HepG2 (cell line): ENCODE measurements at regions not wholly inside any gene's neighbourhood (a gene's known extent, or its start where the extent isn't known, plus 50 kb on each side); places are given as distances from the start of the nearest gene placed in this dataset.

Source experiments
- FOXJ3 ChIP-seq: sonication (generic); formaldehyde crosslinking; IDR thresholded peaks from 2 replicates; pipeline ENCODE4 v1.4.0; 2020; ENCODE audit warnings: missing genetic modification reagents, mild to moderate bottlenecking, borderline replicate concordance
- HBP1 ChIP-seq: IDR thresholded peaks from 2 replicates; pipeline ENCODE4 v1.6.1; 2016; ENCODE audit warnings: low read depth, control low read depth
- IRF2 ChIP-seq: IDR thresholded peaks from 2 replicates; pipeline ENCODE4 v1.6.1; 2018; ENCODE audit warnings: missing genetic modification reagents, missing compliant biosample characterization
- POLR2AphosphoS5 ChIP-seq: IDR thresholded peaks from 2 replicates; pipeline ENCODE4 v1.6.1; 2012; ENCODE audit warnings: low read depth, low read length
- PRMT3 ChIP-seq: sonication (generic); formaldehyde crosslinking; IDR thresholded peaks from 2 replicates; pipeline ENCODE4 v1.8.1; 2022; ENCODE audit warnings: low read depth, mild to moderate bottlenecking, moderate library complexity, missing genetic modification reagents, borderline replicate concordance
- SMC3 ChIP-seq: IDR thresholded peaks from 2 replicates; pipeline ENCODE4 v1.6.1; 2011; ENCODE audit warnings: low read length, improper control_type of control experiment
- SRSF1 ChIP-seq: fragments of 200-400 bp; formaldehyde crosslinking; optimal IDR thresholded peaks from 2 replicates; pipeline ENCODE3; 2017; ENCODE audit warnings: mild to moderate bottlenecking, low read depth, low read length, moderate library complexity
- TRAFD1 ChIP-seq: sonication (generic); formaldehyde crosslinking; IDR thresholded peaks from 2 replicates; pipeline ENCODE4 v1.5.1; 2020; ENCODE audit warnings: missing genetic modification reagents, mild to moderate bottlenecking, borderline replicate concordance
- ZSCAN30 ChIP-seq: sonication (generic); formaldehyde crosslinking; IDR thresholded peaks from 2 replicates; pipeline ENCODE4 v1.5.0; 2020; ENCODE audit warnings: mild to moderate bottlenecking, missing genetic modification reagents
- TF ChIP-seq, protein P1 (sequence below): sonication (generic); formaldehyde crosslinking; IDR thresholded peaks from 2 replicates; pipeline ENCODE4 v1.5.1; 2020; ENCODE audit warnings: missing genetic modification reagents, mild to moderate bottlenecking, borderline replicate concordance
- TF ChIP-seq, protein P2 (sequence below): sonication (generic); formaldehyde crosslinking; IDR thresholded peaks from 2 replicates; pipeline ENCODE4 v1.5.0; 2020; ENCODE audit warnings: missing genetic modification reagents
- TF ChIP-seq, protein P3 (sequence below): IDR thresholded peaks from 2 replicates; pipeline ENCODE4 v1.6.1; 2018; ENCODE audit warnings: missing genetic modification reagents
- TF ChIP-seq, protein P4 (sequence below): sonication (generic); formaldehyde crosslinking; IDR thresholded peaks from 2 replicates; pipeline ENCODE4 v1.4.0; 2020; ENCODE audit warnings: missing genetic modification reagents, mild to moderate bottlenecking, borderline replicate concordance

DNA sequence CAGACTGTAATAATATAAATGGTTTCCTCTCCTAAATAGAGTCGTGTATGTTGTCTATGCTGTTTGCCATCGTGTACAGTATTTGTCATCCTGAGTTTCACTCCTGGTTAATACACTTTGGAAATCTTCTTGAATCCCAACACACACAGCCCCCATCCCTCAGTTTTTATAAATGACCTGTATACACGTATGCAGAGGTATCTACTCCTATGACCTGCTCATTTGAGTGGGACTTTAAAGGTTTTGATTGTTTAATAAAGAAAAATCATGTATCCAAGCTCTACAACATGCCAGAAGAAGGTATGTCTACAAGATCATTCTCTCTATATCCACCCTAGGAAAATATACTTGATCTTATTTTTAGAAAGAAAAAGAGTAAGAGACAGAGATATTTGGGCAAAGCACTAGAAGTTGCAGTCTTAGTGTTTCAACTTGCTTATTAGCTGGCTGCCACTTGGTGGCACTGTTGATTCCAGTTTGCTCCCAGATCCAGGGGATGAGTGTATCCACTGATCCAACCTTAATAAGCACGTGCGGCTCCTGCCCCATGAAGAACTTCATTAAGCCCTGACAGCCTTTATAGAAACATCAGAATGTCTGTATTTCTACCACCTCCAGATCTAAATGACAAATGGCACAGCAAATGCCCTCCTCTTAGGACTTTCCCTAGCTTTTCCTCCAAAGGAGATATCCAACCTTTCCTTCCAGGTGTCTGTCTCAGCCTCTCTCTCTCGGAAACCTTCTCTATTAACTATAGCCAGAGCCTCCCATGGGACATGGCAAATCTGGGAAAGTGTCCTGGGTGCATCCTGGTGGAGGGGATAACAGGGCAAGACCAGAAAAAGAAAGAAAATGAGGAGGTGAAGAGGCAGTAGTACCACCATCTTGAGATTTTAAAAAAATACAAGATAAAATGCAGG is 181.6 kb upstream of the NEBL start (continued):
- TF ChIP-seq HBP1 (CRISPR knock-in tag), result peak; percentile 40; the same call in 1 of the 2 replicates
- TF ChIP-seq, protein P1, sequence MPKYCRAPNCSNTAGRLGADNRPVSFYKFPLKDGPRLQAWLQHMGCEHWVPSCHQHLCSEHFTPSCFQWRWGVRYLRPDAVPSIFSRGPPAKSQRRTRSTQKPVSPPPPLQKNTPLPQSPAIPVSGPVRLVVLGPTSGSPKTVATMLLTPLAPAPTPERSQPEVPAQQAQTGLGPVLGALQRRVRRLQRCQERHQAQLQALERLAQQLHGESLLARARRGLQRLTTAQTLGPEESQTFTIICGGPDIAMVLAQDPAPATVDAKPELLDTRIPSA (CRISPR knock-in tag), result no peak
- TF ChIP-seq, protein P2, sequence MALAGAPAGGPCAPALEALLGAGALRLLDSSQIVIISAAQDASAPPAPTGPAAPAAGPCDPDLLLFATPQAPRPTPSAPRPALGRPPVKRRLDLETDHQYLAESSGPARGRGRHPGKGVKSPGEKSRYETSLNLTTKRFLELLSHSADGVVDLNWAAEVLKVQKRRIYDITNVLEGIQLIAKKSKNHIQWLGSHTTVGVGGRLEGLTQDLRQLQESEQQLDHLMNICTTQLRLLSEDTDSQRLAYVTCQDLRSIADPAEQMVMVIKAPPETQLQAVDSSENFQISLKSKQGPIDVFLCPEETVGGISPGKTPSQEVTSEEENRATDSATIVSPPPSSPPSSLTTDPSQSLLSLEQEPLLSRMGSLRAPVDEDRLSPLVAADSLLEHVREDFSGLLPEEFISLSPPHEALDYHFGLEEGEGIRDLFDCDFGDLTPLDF (CRISPR knock-in tag), result no peak
- TF ChIP-seq, protein P3, sequence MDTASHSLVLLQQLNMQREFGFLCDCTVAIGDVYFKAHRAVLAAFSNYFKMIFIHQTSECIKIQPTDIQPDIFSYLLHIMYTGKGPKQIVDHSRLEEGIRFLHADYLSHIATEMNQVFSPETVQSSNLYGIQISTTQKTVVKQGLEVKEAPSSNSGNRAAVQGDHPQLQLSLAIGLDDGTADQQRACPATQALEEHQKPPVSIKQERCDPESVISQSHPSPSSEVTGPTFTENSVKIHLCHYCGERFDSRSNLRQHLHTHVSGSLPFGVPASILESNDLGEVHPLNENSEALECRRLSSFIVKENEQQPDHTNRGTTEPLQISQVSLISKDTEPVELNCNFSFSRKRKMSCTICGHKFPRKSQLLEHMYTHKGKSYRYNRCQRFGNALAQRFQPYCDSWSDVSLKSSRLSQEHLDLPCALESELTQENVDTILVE (CRISPR knock-in tag), result no peak
- TF ChIP-seq TRAFD1 (CRISPR knock-in tag), result no peak
- TF ChIP-seq, protein P4, sequence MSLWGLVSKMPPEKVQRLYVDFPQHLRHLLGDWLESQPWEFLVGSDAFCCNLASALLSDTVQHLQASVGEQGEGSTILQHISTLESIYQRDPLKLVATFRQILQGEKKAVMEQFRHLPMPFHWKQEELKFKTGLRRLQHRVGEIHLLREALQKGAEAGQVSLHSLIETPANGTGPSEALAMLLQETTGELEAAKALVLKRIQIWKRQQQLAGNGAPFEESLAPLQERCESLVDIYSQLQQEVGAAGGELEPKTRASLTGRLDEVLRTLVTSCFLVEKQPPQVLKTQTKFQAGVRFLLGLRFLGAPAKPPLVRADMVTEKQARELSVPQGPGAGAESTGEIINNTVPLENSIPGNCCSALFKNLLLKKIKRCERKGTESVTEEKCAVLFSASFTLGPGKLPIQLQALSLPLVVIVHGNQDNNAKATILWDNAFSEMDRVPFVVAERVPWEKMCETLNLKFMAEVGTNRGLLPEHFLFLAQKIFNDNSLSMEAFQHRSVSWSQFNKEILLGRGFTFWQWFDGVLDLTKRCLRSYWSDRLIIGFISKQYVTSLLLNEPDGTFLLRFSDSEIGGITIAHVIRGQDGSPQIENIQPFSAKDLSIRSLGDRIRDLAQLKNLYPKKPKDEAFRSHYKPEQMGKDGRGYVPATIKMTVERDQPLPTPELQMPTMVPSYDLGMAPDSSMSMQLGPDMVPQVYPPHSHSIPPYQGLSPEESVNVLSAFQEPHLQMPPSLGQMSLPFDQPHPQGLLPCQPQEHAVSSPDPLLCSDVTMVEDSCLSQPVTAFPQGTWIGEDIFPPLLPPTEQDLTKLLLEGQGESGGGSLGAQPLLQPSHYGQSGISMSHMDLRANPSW (CRISPR knock-in tag), result no peak
- no peak for TF ChIP-seq SRSF1
- TF ChIP-seq SMC3, result peak; percentile 69
- no peak for TF ChIP-seq PRMT3 (CRISPR knock-in tag)
- no peak for TF ChIP-seq POLR2AphosphoS5
- no peak for TF ChIP-seq ZSCAN30
- TF ChIP-seq FOXJ3 (CRISPR knock-in tag), result no peak
- TF ChIP-seq IRF2 (CRISPR knock-in tag), result no peak
